ENCODE measurements at regions not wholly inside any gene's neighbourhood (a gene's known extent, or its start where the extent isn't known, plus 50 kb on each side); places are given as distances from the start of the nearest gene placed in this dataset.

GRCh38 chr7:52525772-52526341, 509.6 kb upstream of the POM121L12 start:
- no peaks in the 10 kb centered on the region for H3K36me3 ChIP-seq (replicated peaks)
- in situ Hi-C loops (cut with HindIII; ENCODE audit: low pct_ligation_motif_present, low sequenced_read_pairs) = no loop called here
- H3K27me3 ChIP-seq (replicated peaks) = no peaks in the 10 kb centered on the region
- H3K27ac ChIP-seq = no peak overlapping the region
- TF ChIP-seq CTCF (IDR thresholded peaks at IDR 0.05; ENCODE audit: low read depth, low read length, missing control alignments) = no peak
- DNase-seq = no peak
- H3K4me3 ChIP-seq (ENCODE audit: low read depth, low read length) = no peak overlapping the region

GRCh38 chr7:52518869-52519268, 516.6 kb upstream of the POM121L12 start:
- no peaks in the 10 kb centered on the region for H3K27me3 ChIP-seq (replicated peaks)
- no peak overlapping the region for H3K27ac ChIP-seq
- no peak for DNase-seq
- in situ Hi-C loops (cut with HindIII; ENCODE audit: low pct_ligation_motif_present, low sequenced_read_pairs) = no loop called here
- TF ChIP-seq CTCF (IDR thresholded peaks at IDR 0.05; ENCODE audit: low read depth, low read length, missing control alignments) = no peak
- no peak overlapping the region for H3K4me3 ChIP-seq (ENCODE audit: low read depth, low read length)
- no peaks in the 10 kb centered on the region for H3K36me3 ChIP-seq (replicated peaks)

GRCh38 chr7:52512656-52513055, 522.8 kb upstream of the POM121L12 start:
- no peak for TF ChIP-seq CTCF (IDR thresholded peaks at IDR 0.05; ENCODE audit: low read depth, low read length, missing control alignments)
- Histone ChIP-seq H3K4me3 (ENCODE audit: low read depth, low read length) (no peak overlapping the region), H3K36me3 (replicated peaks) (no peaks in the 10 kb centered on the region), H3K27ac (no peak overlapping the region), H3K27me3 (replicated peaks) (no peaks in the 10 kb centered on the region)
- in situ Hi-C loops (cut with HindIII; ENCODE audit: low pct_ligation_motif_present, low sequenced_read_pairs) = no loop called here
- DNase-seq = no peak

- no peak overlapping the region for H3K27ac ChIP-seq
- no peak for DNase-seq
- H3K27me3 ChIP-seq (replicated peaks) = no peaks in the 10 kb centered on the region
- H3K36me3 ChIP-seq (replicated peaks) = no peaks in the 10 kb centered on the region
- H3K4me3 ChIP-seq (ENCODE audit: low read depth, low read length) = no peak overlapping the region
- in situ Hi-C loops (cut with HindIII; ENCODE audit: low pct_ligation_motif_present, low sequenced_read_pairs) = no loop called here
- TF ChIP-seq CTCF (IDR thresholded peaks at IDR 0.05; ENCODE audit: low read depth, low read length, missing control alignments) = no peak
These were observed 527.7 kb upstream of the POM121L12 start for GRCh38 chr7:52507546-52508255.

GRCh38 chr7:52506325-52506724, 529.1 kb upstream of the POM121L12 start:
- H3K36me3 ChIP-seq (replicated peaks) = no peaks in the 10 kb centered on the region

More at GRCh38 chr7:52506325-52506724, 529.1 kb upstream of the POM121L12 start:
- H3K27me3 ChIP-seq (replicated peaks) = no peaks in the 10 kb centered on the region
- no peak overlapping the region for H3K4me3 ChIP-seq (ENCODE audit: low read depth, low read length)
- DNase-seq = no peak
- in situ Hi-C loops (cut with HindIII; ENCODE audit: low pct_ligation_motif_present, low sequenced_read_pairs) = no loop called here
- H3K27ac ChIP-seq = no peak overlapping the region
- TF ChIP-seq CTCF (IDR thresholded peaks at IDR 0.05; ENCODE audit: low read depth, low read length, missing control alignments) = no peak

Data from brain microvascular endothelial cell (primary cell).